Thyroid gland (tissue), 4 donors: ENCODE measurements at regions not wholly inside any gene's neighbourhood (a gene's known extent, or its start where the extent isn't known, plus 50 kb on each side); places are given as distances from the start of the nearest gene placed in this dataset.

Experiments used
- DNase-seq, 2 donors: peaks; one replicate each; pipeline ENCODE4 v3.0.0-alpha.2; 2019
- H3K27ac ChIP-seq, 3 donors: fragments of 200-600 bp; sonication (generic); 1 replicate in 2 of 3; 2 replicates in 1 of 3; pipeline ENCODE4 v1.5.1; 2016 to 2019; ENCODE audit warnings: mild to moderate bottlenecking in 1 of 3, moderate library complexity in 1 of 3
- H3K27me3 ChIP-seq: fragments of 200-600 bp; sonication (generic); one replicate; pipeline ENCODE4 v1.5.1; 2019
- H3K36me3 ChIP-seq, 2 donors: fragments of 200-600 bp; sonication (generic); one replicate each; pipeline ENCODE4 v1.5.1; 2016 to 2019
- H3K4me1 ChIP-seq, 2 donors: fragments of 200-600 bp; sonication (generic); one replicate each; pipeline ENCODE4 v1.5.1; 2017 to 2019
- H3K4me3 ChIP-seq, 3 donors: fragments of 200-600 bp; sonication (generic); replicated peaks in 1 of 3; 1 replicate in 2 of 3; 2 replicates in 1 of 3; pipeline ENCODE4 v1.5.1; 2016; ENCODE audit warnings: mild to moderate bottlenecking in 1 of 3
- H3K9me3 ChIP-seq: fragments of 200-600 bp; sonication (generic); one replicate; pipeline ENCODE4 v1.5.1; 2017
- CTCF ChIP-seq, 6 experiments: fragments of 200-600 bp in 3 of 6; fragments of 450-650 bp in 3 of 6; sonication (generic) in 3 of 6; IDR thresholded peaks; one replicate each; pipeline ENCODE4 v1.5.1; 2016 to 2019; ENCODE audit warnings: antibody characterized with exemption in 6 of 6, mild to moderate bottlenecking in 2 of 6, inconsistent platforms in 1 of 6, moderate library complexity in 1 of 6
- POLR2A ChIP-seq, 2 donors: fragments of 450-650 bp; IDR thresholded peaks; one replicate each; pipeline ENCODE4 v1.6.1; 2017; ENCODE audit warnings: antibody characterized with exemption in 2 of 2, mild to moderate bottlenecking in 2 of 2, moderate library complexity in 1 of 2
- WGBS, 2 donors: methylation state at CpG; one replicate each; pipeline ENCODE4 v1.1.5; 2017; 5-methylcytosine and 5-hydroxymethylcytosine counted together
- intact Hi-C: fragments of 100-400 bp; cut with DNase I; formaldehyde crosslinking; loops from one replicate; pipeline ENCODE4 v1.15.1; 2023

- Histone ChIP-seq H3K36me3 (no peaks in the 10 kb centered on the region), H3K4me1 (no peaks in the 10 kb centered on the region), H3K4me3 (no peak overlapping the region), H3K27ac (no peak overlapping the region), H3K27me3 (no peaks in the 10 kb centered on the region), H3K9me3 (no peaks in the 10 kb centered on the region)
- intact Hi-C loops, result no loop called here
- TF ChIP-seq CTCF (IDR thresholded peaks at IDR 0.05), result no peak
- no peak for TF ChIP-seq POLR2A (IDR thresholded peaks at IDR 0.05)
- WGBS, 2 donors, result 88 to 89% methylated on average over 8 of the region's 8 CpGs
- DNase-seq, result no peak
Observed at GRCh38 chr9:17926246-17926645, 347.4 kb downstream of the SH3GL2 start.

GRCh38 chr9:17927616-17928015, 348.8 kb downstream of the SH3GL2 start:
- H3K9me3 ChIP-seq, result no peaks in the 10 kb centered on the region
- no peak for TF ChIP-seq CTCF (IDR thresholded peaks at IDR 0.05)
- no peak for TF ChIP-seq POLR2A (IDR thresholded peaks at IDR 0.05)
- no peak overlapping the region for H3K4me3 ChIP-seq
- no peak overlapping the region for H3K27ac ChIP-seq
- no peaks in the 10 kb centered on the region for H3K36me3 ChIP-seq
- H3K4me1 ChIP-seq, result no peaks in the 10 kb centered on the region
- DNase-seq, result no peak
- intact Hi-C loops, result no loop called here
- H3K27me3 ChIP-seq, result no peaks in the 10 kb centered on the region

- TF ChIP-seq CTCF (IDR thresholded peaks at IDR 0.05), result no peak
- no peak for TF ChIP-seq POLR2A (IDR thresholded peaks at IDR 0.05)
- Histone ChIP-seq H3K9me3 (no peaks in the 10 kb centered on the region), H3K27ac (no peak overlapping the region), H3K4me3 (no peak overlapping the region), H3K4me1 (no peaks in the 10 kb centered on the region), H3K36me3 (no peaks in the 10 kb centered on the region), H3K27me3 (no peaks in the 10 kb centered on the region)
- intact Hi-C loops, result no loop called here
- 88 to 95% methylated on average over 1 of the region's 1 CpG for WGBS, 2 donors
- DNase-seq, result no peak
Observed at GRCh38 chr9:17928228-17928627, 349.4 kb downstream of the SH3GL2 start.

- TF ChIP-seq POLR2A (IDR thresholded peaks at IDR 0.05), result no peak
- TF ChIP-seq CTCF (IDR thresholded peaks at IDR 0.05), result no peak
- no peak overlapping the region for H3K27ac ChIP-seq
- no peaks in the 10 kb centered on the region for H3K36me3 ChIP-seq
- H3K27me3 ChIP-seq, result no peaks in the 10 kb centered on the region
- no peaks in the 10 kb centered on the region for H3K4me1 ChIP-seq
- no peak for DNase-seq
- no peak overlapping the region for H3K4me3 ChIP-seq
- WGBS, 2 donors, result 64 to 68% methylated on average over 2 of the region's 2 CpGs
- intact Hi-C loops, result no loop called here
- H3K9me3 ChIP-seq, result no peaks in the 10 kb centered on the region
Observed at GRCh38 chr9:17928768-17929167, 349.9 kb downstream of the SH3GL2 start.

GRCh38 chr9:17929506-17929905, 350.6 kb downstream of the SH3GL2 start:
- Histone ChIP-seq H3K36me3 (no peaks in the 10 kb centered on the region), H3K4me3 (no peak overlapping the region), H3K4me1 (no peaks in the 10 kb centered on the region), H3K27ac (no peak overlapping the region), H3K27me3 (no peaks in the 10 kb centered on the region), H3K9me3 (no peaks in the 10 kb centered on the region)
- no peak for DNase-seq
- intact Hi-C loops, result no loop called here
- no peak for TF ChIP-seq CTCF (IDR thresholded peaks at IDR 0.05)
- no peak for TF ChIP-seq POLR2A (IDR thresholded peaks at IDR 0.05)
- 78 to 82% methylated on average over 2 of the region's 2 CpGs for WGBS, 2 donors
